Limb (tissue), 2 donors: ENCODE measurements at regions not wholly inside any gene's neighbourhood (a gene's known extent, or its start where the extent isn't known, plus 50 kb on each side); places are given as distances from the start of the nearest gene placed in this dataset.
"Not testable (repeated sequence)": the region's sequence is repeated elsewhere in the genome, so short reads cannot be mapped to it uniquely, and the experiment has no call there.

ENCODE experiments used
- DNase-seq, 2 donors: peaks; one replicate each; pipeline ENCODE4 v3.0.0-alpha.2; 2016; ENCODE audit errors: extremely low spot score in 2 of 2

DNA sequence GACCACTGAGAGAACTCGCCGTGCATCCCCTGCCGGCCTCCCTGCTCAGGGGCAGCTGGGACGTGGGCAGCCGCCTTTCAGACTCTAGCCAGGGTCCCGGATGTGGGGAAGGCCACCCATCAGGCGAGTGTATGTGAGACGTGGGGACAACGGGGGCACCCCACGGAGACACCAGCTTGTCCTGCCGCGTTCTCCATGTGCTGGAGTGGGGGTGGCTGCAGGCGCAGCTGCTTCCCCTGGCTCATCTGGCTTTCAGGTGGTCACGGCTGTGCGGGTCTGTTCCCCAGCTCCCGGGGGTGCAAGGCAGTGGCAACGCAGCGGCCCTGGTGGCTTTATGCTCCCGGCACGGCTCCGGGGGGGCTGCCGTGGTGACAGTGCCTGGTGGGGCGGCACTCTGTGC, 4427.5 kb upstream of the TPTE start:
- DNase-seq = not testable (repeated sequence)

DNA sequence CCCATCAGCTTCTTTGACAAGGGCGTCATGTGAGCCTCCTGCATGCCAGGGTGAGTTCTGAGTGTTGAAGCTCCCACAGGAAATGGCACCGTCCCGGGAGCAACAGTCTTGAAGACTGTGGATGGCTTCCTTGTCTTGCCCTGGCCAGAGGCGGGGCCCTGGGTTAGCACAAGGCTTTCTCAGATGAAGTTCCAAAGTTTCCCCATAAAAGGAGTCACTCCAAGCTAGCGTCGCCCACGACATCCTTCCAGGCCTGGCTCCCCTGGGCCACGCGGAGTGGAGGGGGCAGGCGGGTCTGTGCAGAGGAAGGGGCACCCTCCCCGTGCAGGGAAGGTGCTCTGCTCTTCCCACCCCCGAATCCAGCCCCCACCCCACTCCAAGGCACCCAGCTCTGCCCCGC, 4426.1 kb upstream of the TPTE start:
- not testable (repeated sequence) for DNase-seq

DNA sequence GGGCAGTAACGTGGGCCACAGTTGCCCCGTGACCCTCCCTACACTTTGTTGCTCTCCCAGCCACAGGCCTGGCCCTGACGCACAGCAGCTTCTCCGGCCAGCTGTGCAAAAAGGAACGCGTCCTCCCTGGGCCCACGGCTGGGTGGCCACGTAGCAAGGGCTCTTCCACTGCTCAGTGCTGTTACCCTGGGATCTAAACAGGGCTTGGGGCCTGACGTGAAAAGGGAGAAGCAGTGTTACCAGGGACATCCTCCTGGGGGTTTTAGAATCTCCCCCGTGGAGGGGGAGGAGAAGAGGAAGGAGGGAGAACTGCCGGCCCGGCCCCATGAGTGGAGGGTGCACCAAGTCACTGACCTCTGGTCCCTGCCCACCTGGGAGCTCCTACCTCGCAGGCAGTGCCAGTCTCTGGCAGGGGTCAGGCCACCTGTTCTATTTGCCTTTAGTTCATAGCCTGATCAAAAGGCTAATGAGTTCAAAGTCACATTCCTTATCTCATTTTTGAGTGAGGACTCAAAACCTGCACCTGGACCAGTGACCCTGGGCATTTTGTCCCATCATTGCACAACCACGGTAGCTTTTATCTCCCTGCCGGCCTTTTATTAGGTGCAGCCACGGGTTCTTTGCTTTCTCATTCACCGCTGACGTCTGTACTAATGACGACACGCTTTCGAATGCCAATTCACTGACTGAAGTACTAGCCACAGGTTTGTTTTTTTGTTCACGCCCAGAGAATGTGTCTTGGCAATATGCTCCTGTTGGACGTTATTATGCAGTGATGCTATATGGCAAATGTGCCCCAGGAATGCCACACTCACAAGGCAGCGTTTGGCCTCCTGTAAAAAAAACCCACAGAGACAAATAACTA, 4424.6 kb upstream of the TPTE start:
- not testable (repeated sequence) for DNase-seq

GRCh38 chr21:6097736-6098135, 4423.6 kb upstream of the TPTE start:
- DNase-seq = not testable (repeated sequence)

DNA sequence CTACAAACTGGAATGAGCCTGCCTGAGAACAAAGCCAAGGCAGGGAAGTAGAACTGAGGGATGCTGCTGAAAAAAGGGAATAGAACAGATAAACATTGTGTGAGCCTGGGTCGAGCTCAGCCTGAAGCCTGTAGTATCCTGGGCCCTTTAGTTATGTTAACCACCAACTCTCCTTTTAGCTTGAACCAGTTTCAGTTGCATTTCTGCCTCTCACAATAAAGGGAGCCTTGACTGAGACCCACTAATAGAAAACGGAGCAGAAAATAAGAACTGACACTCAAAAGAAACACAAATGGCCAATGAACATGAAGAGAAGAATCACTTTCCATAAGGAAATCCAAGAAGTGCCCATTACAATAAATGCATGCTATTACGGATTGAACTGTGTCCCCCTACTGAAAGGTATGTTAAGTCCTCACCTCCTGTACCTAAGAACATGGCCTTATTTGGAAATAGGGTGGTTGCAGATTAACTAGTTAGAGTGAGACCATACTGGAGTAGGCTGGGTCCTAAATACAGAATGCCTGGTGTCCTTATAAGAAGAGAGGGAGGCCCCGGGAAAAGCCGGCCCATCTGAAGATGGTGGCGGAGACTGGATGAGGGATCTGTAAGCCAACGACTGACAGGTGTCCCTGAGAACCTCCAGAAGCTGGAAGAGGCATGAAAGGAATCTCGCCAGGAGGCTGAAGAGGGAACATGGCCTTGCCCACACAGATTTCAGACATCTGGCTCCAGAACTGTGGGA, 4423.0 kb upstream of the TPTE start:
- DNase-seq = not testable (repeated sequence)

DNA sequence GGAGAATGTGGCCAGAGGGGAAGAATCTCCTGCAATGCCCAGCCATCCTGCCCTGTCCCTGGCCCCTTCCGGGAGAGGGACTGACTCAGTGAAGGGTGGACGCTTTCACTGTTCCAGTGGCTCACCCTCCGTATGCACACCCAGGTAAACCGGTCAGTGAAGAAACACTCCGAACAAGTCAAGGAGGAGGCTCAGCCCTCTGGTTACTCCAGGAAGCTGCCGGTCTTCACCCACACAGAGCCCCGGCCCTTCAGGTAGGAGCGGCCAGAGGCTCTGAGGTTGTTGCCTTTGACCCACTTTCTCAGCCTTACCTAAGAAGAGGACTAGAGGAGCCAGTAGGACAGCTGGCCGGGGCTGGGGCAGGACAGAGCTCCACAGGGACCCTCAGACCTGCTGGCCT, 4419.8 kb upstream of the TPTE start:
- not testable (repeated sequence) for DNase-seq

DNA sequence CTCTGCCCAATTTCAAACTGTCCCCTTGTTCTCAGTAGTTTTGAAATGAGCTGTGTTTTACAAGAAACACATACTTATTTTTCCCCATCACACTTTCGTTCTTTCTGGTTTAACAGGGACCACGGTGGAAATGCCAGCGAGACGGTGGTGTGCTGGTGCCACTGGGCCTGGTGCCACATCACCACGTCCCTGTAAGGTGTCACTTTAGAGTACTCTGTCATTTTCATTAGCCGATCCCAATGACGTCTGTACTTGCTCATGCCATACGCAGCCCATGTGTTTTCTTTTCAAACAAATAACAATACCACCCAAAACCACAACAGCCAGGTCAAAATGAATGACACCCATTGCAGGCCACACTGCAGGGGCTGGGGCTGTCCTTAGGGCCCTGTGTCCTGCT, 4416.8 kb upstream of the TPTE start:
- not testable (repeated sequence) for DNase-seq

DNA sequence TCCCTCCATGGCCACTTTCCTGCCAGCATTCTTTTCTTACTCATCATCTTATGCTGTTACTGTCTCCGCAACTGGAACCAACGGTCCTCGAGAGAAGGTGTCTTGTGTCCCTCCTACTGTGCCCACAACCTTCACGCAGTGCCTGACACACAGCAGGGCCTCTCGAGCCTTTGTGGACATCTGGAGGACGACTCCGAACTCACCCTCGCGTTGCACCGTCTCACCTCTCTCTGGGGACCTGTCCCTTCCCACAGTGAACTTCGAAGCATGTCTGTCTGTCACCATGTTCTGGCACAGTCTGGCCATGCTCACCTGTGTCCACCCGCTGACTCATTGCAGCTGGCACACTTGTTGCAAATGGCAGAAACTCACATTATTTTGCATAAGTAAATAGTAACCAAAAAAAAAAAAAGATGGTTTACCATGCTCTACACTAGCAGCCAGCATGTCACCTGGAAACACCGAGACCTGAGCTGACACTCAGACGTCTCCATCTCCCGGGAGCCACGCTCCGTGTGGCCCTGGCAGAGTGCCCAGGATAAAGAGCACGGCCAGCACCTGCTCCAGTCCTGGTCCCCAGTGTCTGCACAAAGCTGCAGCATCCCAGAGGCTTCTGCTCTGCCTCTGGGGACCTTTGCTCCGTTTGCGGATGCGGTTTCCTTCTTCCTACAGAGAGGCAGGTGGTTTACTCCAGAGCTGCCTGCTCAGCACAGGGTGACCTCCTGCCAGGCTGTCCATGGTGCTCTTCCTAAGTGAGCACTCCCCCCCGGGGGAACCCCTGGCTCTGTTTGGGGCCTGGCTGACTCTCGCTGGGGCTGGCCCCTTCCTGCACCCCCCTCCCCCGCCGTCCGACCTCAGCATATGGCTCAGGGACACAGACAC, 4414.5 kb upstream of the TPTE start:
- not testable (repeated sequence) for DNase-seq

DNA sequence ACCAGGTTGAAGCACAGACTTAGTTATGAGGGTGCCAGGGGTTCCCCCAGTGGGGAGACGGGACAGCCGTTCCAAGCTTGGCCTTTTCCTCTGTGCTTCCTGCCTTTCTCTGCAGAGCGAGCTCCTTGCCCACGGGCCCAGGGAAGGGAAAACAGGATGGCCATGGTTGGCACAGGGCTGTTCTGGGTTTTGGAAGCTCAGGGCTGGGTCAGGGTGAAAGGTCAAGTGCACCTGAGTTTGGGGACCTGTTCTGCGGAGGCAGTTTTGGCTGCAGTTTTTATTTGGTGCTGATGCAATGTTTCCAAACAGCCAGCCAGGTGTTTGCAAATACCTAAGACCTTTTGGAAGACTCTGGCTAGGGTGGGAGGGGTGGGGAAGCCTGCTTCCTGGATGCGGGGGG, 4412.5 kb upstream of the TPTE start:
- not testable (repeated sequence) for DNase-seq

- DNase-seq = peak in 1 of 2 donors; percentile 1
Observed at GRCh38 chr21:6109774-6110173, 4411.6 kb upstream of the TPTE start.

GRCh38 chr21:6110716-6111343, 4410.6 kb upstream of the TPTE start:
- DNase-seq = not testable (repeated sequence)

GRCh38 chr21:6111354-6111753, 4410.0 kb upstream of the TPTE start:
- not testable (repeated sequence) for DNase-seq

DNA sequence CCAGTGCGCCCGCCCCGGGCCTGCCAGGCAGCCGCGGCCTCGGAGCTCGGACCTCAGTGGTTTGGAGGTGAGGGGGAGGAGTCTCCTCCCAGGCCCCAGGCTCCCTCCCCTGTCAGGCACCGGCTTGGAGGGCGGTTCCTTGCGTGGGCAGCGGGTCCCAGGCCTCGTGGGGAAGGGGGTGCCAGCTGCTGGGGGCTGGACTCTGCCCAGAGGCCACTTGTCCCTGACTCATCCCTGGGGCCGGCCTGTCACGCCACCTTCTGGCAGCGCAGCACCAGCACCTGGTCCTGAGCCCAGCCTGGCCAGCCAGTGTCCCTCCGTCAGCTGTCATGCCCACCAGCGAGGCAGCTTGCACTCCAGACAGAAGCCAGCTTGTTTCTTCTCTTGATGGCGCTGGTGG, 4403.0 kb upstream of the TPTE start:
- not testable (repeated sequence) for DNase-seq

DNA sequence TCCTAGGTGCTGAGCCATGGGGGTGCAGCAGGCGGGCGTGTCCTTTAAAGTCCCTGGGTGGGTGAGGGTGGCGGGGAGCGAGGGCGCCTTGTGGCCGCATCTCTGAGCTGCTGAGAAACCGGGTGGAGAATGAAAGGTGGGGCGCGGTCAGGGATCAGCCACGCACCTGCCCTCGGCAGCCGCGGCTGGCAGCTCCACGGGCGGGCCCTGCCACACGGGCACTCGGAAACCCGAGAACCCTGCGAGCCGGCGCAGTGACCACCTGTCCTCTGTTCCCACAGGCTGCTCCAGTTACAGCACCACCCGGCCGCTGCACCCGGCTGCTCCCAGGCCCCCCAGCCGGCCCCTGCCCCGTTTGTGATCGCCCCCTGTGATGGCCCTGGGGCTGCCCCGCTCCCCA, 4400.5 kb upstream of the TPTE start:
- DNase-seq = not testable (repeated sequence)

DNA sequence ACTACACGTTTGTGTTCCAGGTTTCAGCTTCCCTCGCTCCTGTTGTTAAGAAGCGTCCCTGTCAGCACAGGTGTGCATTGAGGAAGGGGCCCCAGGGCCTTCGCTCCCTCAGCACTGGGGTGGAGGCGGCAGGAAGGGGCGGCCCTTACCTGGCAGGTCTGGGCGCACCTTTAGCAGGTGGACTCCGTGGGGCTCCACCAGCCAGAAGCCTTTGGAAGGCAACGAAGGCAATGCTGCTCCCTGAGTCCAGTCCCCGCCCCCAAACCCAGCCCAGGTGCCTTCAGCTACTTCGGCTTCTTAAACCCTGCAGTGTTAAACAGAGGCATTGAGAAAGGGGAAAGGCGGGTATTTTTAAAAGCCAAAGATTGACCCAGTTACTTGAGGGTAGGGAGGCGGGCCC, 4398.8 kb upstream of the TPTE start:
- not testable (repeated sequence) for DNase-seq

DNA sequence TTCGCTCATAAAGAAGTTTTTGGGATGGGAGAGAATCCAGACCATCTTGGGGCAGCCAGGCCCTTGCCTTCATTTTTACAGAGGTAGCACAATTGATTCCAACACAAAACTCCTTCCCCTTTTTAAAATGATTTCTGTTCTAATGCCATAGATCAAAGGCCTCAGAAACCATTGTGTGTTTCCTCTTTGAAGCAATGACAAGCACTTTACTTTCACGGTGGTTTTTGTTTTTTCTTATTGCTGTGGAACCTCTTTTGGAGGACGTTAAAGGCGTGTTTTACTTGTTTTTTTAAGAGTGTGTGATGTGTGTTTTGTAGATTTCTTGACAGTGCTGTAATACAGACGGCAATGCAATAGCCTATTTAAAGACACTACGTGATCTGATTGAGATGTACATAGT, 4398.2 kb upstream of the TPTE start:
- not testable (repeated sequence) for DNase-seq

DNA sequence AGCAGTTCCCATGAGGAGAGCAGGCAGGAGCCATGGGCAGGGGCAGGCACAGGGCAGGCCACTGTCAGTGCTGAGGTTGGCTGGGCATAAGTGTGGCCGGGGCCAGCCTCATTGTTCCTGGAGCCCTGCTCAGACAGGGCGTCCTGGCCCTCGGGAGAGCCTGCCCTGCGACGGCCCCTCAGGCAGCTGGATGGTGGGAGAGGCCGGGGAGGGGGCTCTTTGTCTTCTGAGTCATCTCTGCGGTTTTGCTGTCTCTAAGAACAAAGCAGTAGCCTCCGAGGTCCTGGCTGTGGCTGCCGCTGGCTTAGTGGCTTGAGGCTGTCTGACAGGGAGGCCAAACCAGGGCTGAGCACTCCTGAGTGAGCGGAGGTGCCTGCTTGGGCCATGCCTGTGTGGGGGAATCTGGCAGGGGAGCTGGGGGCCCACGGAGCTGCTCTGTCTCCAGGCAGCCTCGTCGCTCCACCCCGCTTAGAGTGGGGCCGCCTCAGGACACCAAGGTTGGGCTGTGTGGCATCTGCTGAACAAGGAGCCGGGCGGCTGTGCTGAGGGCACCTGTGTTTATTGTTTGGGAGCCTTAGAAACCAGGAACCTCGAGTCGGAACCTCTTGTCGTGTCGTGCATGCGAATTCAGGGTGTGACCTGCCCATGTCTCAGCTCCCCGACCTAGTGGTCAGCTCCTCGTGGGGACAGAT, 4395.7 kb upstream of the TPTE start:
- not testable (repeated sequence) for DNase-seq

- not testable (repeated sequence) for DNase-seq
Observed at GRCh38 chr21:6126976-6127732, 4394.2 kb upstream of the TPTE start.

DNA sequence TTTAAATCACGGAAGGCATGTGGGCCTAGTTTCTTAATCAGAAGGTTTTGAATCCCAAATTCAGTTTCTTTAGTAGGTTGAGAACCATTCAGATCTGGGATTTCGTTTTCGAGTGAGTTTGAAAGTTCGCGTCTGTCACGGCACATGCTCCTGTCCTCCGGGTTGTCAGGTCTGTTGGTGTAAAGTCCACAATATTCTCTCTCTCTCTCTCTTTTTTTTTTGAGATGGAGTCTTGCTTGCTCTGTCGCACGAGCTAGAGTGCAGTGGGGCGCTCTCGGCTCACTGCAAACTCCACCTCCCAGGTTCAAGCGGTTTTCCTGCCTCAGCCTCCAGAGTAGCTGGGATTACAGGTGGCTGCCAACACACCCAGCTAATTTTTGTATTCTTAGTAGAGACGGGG, 4390.6 kb upstream of the TPTE start:
- DNase-seq = not testable (repeated sequence)

GRCh38 chr21:6133373-6133772, 4388.0 kb upstream of the TPTE start:
- not testable (repeated sequence) for DNase-seq
